Caco-2 (cell line): ENCODE measurements at regions not wholly inside any gene's neighbourhood (a gene's known extent, or its start where the extent isn't known, plus 50 kb on each side); places are given as distances from the start of the nearest gene placed in this dataset.

Source experiments
- BruUV-seq: library from RNA; stranded (reverse); fragments of 400-500 nt; replicated peaks from 2 replicates; lab custom pipeline; 2021; lab: Mats Ljungman, UMichigan
- CTCF ChIA-PET: fragments of 300-600 bp; sonication (Branson Sonifier 250); formaldehyde crosslinking; loops from one replicate; lab custom pipeline; 2022; ENCODE audit warnings: antibody characterized with exemption; lab: Charles Lee
- POLR2A ChIA-PET: fragments of 300-600 bp; sonication (Branson Sonifier 250); formaldehyde crosslinking; loops from one replicate; lab custom pipeline; 2022; ENCODE audit warnings: antibody characterized with exemption; lab: Charles Lee
- DNase-seq, 2 experiments: peaks; one replicate each; pipeline versions ENCODE4 v3.0.0 to v3.0.0-alpha.2; 2020 to 2022
- H3K27me3 ChIP-seq: replicated peaks from 2 replicates; pipeline ENCODE4 v1.6.0; 2011; ENCODE audit warnings: low read length; ENCODE audit not compliant: control insufficient read depth, insufficient read depth
- H3K36me3 ChIP-seq: 2 replicates; pipeline ENCODE4 v1.5.1; 2011; ENCODE audit warnings: low read length; ENCODE audit not compliant: control insufficient read depth, insufficient read depth
- H3K4me1 ChIP-seq: fragments of 250-450 bp; sonication (Bioruptor Pico); 2 replicates; pipeline ENCODE4 v1.5.1; 2020; ENCODE audit warnings: mild to moderate bottlenecking
- H3K4me3 ChIP-seq: 2 replicates; pipeline ENCODE4 v1.5.1; 2011; ENCODE audit warnings: low read depth, mild to moderate bottlenecking, control low read depth, low read length
- H3K9me3 ChIP-seq: fragments of 250-450 bp; sonication (Bioruptor Pico); 2 replicates; pipeline ENCODE4 v1.5.1; 2020; ENCODE audit warnings: mild to moderate bottlenecking, moderate library complexity
- H3K27ac Mint-ChIP-seq: one replicate; pipeline ENCODE4 v1.8.0; 2022; ENCODE audit warnings: mixed read lengths; ENCODE audit not compliant: unreplicated experiment
- H3K27me3 Mint-ChIP-seq: one replicate; pipeline ENCODE4 v1.8.0; 2022; ENCODE audit warnings: mixed read lengths; ENCODE audit not compliant: insufficient read depth, unreplicated experiment
- H3K36me3 Mint-ChIP-seq: one replicate; pipeline ENCODE4 v1.8.0; 2022; ENCODE audit warnings: mild to moderate bottlenecking, mixed read lengths; ENCODE audit not compliant: insufficient read depth, unreplicated experiment
- H3K4me1 Mint-ChIP-seq: one replicate; pipeline ENCODE4 v1.8.0; 2022; ENCODE audit warnings: low read depth, mixed read lengths; ENCODE audit not compliant: unreplicated experiment
- H3K4me3 Mint-ChIP-seq: one replicate; pipeline ENCODE4 v1.8.0; 2022; ENCODE audit warnings: mild to moderate bottlenecking, moderate library complexity, mixed read lengths; ENCODE audit not compliant: unreplicated experiment
- H3K9me3 Mint-ChIP-seq: one replicate; pipeline ENCODE4 v1.8.0; 2022; ENCODE audit warnings: mixed read lengths; ENCODE audit not compliant: unreplicated experiment
- CTCF ChIP-seq, 2 experiments: fragments of 200-600 bp in 1 of 2; IDR thresholded peaks; 1 replicate in 1 of 2; 2 replicates in 1 of 2; pipeline versions ENCODE4 v1.5.1 to v1.8.0; 2011 to 2022; ENCODE audit warnings: antibody characterized with exemption in 1 of 2, control low read depth in 1 of 2, inconsistent platforms in 1 of 2, low read depth in 1 of 2, low read length in 1 of 2, mild to moderate bottlenecking in 1 of 2, moderate library complexity in 1 of 2; ENCODE audit not compliant: insufficient read depth in 1 of 2, severe bottlenecking in 1 of 2, unreplicated experiment in 1 of 2
- intact Hi-C: fragments of 100-400 bp; cut with micrococcal nuclease; formaldehyde crosslinking; loops from one replicate; pipeline ENCODE4 v1.10.0; 2022; ENCODE audit not compliant: unreplicated experiment

DNA sequence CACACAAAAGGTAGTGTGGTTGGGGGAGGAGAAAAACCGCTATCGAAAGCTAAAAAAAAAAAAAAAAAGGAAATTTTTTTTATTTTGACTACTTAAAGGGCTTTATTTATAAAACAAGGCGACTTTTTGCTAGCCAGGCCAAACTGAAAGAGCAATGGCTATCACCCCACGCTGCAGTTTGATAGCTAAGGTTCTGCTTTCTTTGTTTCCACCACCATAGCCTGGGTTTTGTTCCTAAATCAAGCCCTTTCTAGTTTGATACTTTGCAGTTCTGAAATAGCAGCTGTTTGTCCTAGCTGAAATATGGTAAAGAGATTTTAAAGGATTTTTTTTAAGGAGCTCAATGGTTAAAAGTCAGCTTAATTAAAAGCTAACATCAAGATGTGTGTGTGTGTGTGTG, 67.4 kb upstream of the ABCA12 start:
- no peak for TF ChIP-seq CTCF (IDR thresholded peaks at IDR 0.05; ENCODE audit: insufficient read depth in 1 of 2, low read depth in 1 of 2, low read length in 1 of 2, severe bottlenecking in 1 of 2, unreplicated experiment in 1 of 2)
- H3K4me1 Mint-ChIP-seq = no peaks in the 10 kb centered on the region
- H3K9me3 Mint-ChIP-seq = peaks cover 9% of the 10 kb centered on the region

DNA sequence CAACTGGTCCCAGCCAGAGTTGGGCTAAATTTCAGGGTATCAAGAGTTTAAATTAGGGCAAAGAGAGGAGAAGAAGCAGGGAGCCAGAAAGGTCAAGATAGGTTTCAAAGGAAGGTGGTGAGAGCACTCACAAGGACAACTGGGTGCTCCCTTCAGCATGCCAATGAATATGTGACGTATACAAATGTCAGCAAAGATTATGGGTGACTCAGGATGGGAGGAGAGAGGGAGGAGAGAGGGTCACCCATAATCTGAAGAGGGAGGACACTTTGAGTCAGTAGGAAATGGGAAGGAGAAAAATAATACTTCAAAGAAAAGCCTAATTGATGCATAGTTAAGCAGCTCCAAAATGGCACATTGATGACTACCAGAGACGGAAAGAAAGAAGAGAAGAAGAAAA, 53.1 kb upstream of the ABCA12 start:
- no TSS peak for BruUV-seq
- CTCF ChIA-PET = no interaction called here
- H3K36me3 Mint-ChIP-seq = no peaks in the 10 kb centered on the region
- H3K27ac Mint-ChIP-seq = no peak overlapping the region
- DNase-seq = no peak
- Histone ChIP-seq H3K9me3 (no peaks in the 10 kb centered on the region), H3K27me3 (no peaks in the 10 kb centered on the region), H3K36me3 (no peaks in the 10 kb centered on the region), H3K4me1 (no peaks in the 10 kb centered on the region), H3K4me3 (no peak overlapping the region)
- intact Hi-C loops = no loop called here
- H3K9me3 Mint-ChIP-seq = peaks cover 10% of the 10 kb centered on the region
- no peak for TF ChIP-seq CTCF (IDR thresholded peaks at IDR 0.05; ENCODE audit: insufficient read depth in 1 of 2, low read depth in 1 of 2, low read length in 1 of 2, severe bottlenecking in 1 of 2, unreplicated experiment in 1 of 2)
- POLR2A ChIA-PET = no interaction called here
- H3K4me3 Mint-ChIP-seq = no peak overlapping the region
- peaks cover 2% of the 10 kb centered on the region for H3K27me3 Mint-ChIP-seq
- H3K4me1 Mint-ChIP-seq = no peaks in the 10 kb centered on the region

More for the DNA sequence above, 67.4 kb upstream of the ABCA12 start:
- Histone ChIP-seq H3K27me3 (no peaks in the 10 kb centered on the region), H3K36me3 (no peaks in the 10 kb centered on the region), H3K4me1 (no peaks in the 10 kb centered on the region), H3K4me3 (no peak overlapping the region), H3K9me3 (peaks cover 21% of the 10 kb centered on the region)
- DNase-seq = no peak
- Mint-ChIP-seq H3K27ac (no peak overlapping the region), H3K27me3 (no peaks in the 10 kb centered on the region), H3K36me3 (no peaks in the 10 kb centered on the region), H3K4me3 (no peak overlapping the region)
- ChIA-PET CTCF (no interaction called here), POLR2A (no interaction called here)
- no TSS peak for BruUV-seq
- intact Hi-C loops = no loop called here

- Histone ChIP-seq H3K36me3 (no peaks in the 10 kb centered on the region), H3K4me3 (no peak overlapping the region), H3K9me3 (no peaks in the 10 kb centered on the region), H3K4me1 (no peaks in the 10 kb centered on the region), H3K27me3 (no peaks in the 10 kb centered on the region)
- H3K9me3 Mint-ChIP-seq = peaks cover 10% of the 10 kb centered on the region
- H3K27me3 Mint-ChIP-seq = peaks cover 2% of the 10 kb centered on the region
- no peaks in the 10 kb centered on the region for H3K4me1 Mint-ChIP-seq
- H3K27ac Mint-ChIP-seq = no peak overlapping the region
- CTCF ChIA-PET = no interaction called here
- intact Hi-C loops = no loop called here
- no TSS peak for BruUV-seq
- no peak overlapping the region for H3K4me3 Mint-ChIP-seq
- POLR2A ChIA-PET = no interaction called here
- H3K36me3 Mint-ChIP-seq = no peaks in the 10 kb centered on the region
- DNase-seq = no peak
- TF ChIP-seq CTCF (IDR thresholded peaks at IDR 0.05; ENCODE audit: insufficient read depth in 1 of 2, low read depth in 1 of 2, low read length in 1 of 2, severe bottlenecking in 1 of 2, unreplicated experiment in 1 of 2) = no peak
Observed at GRCh38 chr2:215190588-215190987, 52.2 kb upstream of the ABCA12 start.
